ELF-1 (cell line): ENCODE measurements at regions not wholly inside any gene's neighbourhood (a gene's known extent, or its start where the extent isn't known, plus 50 kb on each side); places are given as distances from the start of the nearest gene placed in this dataset.

Experiments used
- DNase-seq: peaks from one replicate; pipeline ENCODE4 v3.0.0-alpha.2; 2016; ENCODE audit warnings: low read depth, low spot score

GRCh38 chr18:44630118-44630517 lies 50.6 kb upstream of the SETBP1 start:
- no peak for DNase-seq
